SH-SY5Y (cell line): ENCODE measurements at regions not wholly inside any gene's neighbourhood (a gene's known extent, or its start where the extent isn't known, plus 50 kb on each side); places are given as distances from the start of the nearest gene placed in this dataset.

ENCODE experiments used
- GATA2 ChIP-seq: IDR thresholded peaks from 2 replicates; pipeline ENCODE4 v1.6.1; 2011; ENCODE audit warnings: mild to moderate bottlenecking, low read depth, low read length
- GATA3 ChIP-seq: IDR thresholded peaks from 2 replicates; pipeline ENCODE4 v1.6.1; 2011; ENCODE audit warnings: low read depth, mild to moderate bottlenecking, low read length, moderate library complexity

DNA sequence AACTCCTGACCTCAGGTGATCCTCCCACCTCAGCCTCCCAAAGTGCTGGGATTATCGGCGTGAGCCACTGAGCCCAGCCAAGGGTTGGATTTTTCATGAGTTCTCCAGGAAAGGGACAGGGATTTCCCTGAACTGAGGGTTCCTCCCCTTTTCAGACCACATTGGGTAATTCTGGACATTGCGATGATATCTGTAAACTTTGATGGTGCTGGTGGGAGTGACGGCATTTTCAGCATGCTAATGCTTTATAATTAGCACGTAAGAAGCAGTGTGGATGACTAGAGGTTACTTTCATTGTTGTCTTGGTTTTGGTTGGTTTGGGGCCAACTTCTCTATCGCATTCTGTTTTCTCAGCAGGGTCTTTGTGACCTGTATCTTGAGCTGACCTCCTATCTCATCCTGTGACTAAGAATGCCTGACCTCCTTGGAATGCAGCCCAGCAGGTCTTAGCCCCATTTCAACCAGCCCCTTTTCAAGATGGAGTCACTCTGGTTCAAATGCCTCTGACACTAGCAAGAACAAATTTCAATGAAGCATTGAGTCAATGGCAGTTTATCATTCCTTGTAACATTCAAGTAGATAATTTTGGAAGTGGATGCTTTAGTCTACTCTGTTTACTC is 156.5 kb downstream of the TTLL2 start:
- TF ChIP-seq GATA2 = no peak
- no peak for TF ChIP-seq GATA3
